ENCODE measurements at regions not wholly inside any gene's neighbourhood (a gene's known extent, or its start where the extent isn't known, plus 50 kb on each side); places are given as distances from the start of the nearest gene placed in this dataset.
"Not testable (repeated sequence)": the region's sequence is repeated elsewhere in the genome, so short reads cannot be mapped to it uniquely, and the experiment has no call there.

DNA sequence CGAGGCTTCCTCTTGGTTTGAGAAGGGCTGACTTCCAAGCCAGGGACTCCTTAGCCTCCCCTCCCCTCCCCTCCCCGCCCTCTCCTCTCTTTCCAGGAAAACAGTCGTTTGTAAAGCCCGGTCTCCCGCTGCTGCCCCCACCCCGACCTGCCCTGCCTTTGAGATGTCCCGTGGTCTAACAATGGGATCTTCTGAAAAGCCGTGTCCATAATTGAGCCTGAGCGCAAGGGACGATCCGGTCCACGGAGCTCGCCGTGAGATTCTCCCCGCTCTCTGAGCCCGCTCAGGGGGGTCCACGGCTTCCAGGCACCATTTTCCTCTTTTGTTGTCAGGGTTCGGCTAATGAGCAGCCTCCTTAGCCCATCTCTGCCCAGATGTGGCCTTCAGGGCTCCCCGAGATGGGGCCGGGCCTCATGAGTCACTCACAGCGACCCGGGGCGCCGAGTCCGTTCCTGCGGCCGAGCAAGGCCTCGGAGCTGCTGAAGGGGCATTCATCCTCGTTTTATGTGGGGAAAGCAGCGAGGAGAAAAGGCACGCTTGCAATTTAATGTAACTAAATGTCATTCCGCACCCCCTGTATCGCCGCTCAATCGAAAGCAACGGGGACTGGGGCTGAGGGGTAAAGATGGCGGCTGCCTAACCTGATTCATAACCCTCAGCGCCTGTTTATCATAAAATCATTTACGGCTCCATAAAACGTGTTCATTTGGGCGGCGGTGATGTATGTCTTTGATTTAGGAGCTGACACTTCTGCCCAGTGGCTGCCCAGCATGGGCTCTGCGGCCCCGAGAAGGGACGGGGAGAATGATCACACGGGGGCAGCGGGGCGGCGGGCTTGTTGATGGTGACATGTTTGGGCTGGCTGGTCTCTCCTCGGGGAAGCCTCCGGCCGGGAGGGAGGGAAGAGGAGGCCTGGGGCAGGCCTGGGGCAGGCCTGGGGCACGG lies 232.6 kb upstream of the C1orf174 start:
- DNase-seq (ENCODE audit: low spot score in 2 of 2) (no peak), FAIRE-seq (no peak)

DNA sequence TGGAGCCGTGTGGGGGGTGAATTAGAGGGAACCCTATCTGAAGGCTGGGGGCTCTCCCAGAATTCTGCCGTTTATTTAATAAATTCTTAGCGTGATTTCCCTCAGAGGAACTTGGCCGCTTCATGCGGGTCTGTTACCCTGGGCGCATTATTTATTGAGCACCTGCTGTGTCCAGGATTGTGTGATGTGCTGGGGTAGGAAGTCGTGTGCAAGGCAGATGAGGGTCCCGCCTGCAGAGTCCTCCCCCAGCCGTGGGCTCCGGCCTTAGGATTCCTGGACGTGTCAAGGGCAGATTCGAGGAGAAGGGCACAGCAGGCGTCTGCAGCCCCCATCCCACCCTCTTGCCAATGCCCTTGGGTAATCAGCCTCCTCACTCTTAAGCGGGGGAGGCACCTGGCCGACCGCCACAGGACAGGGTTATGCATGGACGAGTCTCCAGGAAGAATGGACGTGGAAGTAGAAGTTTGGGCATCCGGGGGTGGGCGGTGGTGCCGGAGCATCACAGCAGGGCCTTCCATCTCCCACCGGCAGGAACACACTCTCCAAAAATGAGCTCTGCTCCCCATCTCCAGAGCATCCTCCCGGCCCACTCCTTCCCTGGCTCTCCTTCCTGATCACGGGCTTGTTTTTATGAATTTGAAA lies 233.3 kb upstream of the C1orf174 start:
- DNase-seq (ENCODE audit: low spot score in 2 of 2) (no peak), FAIRE-seq (no peak)

- no peak for DNase-seq (ENCODE audit: low spot score in 2 of 2)
- no peak for FAIRE-seq
Observed at GRCh38 chr1:4133939-4134321, 233.9 kb upstream of the C1orf174 start.

GRCh38 chr1:4135853-4136252 lies 235.8 kb upstream of the C1orf174 start:
- not testable (repeated sequence) for FAIRE-seq; DNase-seq (ENCODE audit: low spot score in 2 of 2)

GRCh38 chr1:4137621-4138415 lies 237.7 kb upstream of the C1orf174 start:
- FAIRE-seq: no peak
- DNase-seq (ENCODE audit: low spot score in 2 of 2): no peak

- DNase-seq (ENCODE audit: low spot score in 2 of 2): no peak
- no peak for FAIRE-seq
Observed at GRCh38 chr1:4139646-4140045, 239.6 kb upstream of the C1orf174 start.

- no peak for FAIRE-seq
- no peak for DNase-seq (ENCODE audit: low spot score in 2 of 2)
Observed at GRCh38 chr1:4140241-4140640, 240.2 kb upstream of the C1orf174 start.

DNA sequence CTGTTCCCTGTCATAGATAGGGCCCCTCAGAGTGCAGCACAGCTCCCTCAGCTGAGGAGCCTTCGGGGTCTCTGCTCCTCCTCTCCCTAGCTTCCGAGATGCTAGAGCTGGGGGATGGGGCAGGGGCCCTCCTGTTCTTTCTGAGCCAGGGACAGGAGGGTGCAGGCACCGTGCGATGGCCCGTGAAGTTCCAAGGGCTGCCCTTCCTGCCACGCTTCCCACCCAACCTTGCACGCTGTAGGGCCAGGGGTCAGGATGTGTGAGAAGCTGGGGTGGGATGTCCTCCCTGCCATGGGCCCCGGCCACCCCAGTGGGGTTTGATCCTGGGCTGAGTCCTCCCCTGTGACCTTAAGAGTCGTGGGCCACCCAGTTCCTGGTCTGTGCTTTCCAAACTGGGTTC lies 240.7 kb upstream of the C1orf174 start:
- FAIRE-seq: no peak

DNA sequence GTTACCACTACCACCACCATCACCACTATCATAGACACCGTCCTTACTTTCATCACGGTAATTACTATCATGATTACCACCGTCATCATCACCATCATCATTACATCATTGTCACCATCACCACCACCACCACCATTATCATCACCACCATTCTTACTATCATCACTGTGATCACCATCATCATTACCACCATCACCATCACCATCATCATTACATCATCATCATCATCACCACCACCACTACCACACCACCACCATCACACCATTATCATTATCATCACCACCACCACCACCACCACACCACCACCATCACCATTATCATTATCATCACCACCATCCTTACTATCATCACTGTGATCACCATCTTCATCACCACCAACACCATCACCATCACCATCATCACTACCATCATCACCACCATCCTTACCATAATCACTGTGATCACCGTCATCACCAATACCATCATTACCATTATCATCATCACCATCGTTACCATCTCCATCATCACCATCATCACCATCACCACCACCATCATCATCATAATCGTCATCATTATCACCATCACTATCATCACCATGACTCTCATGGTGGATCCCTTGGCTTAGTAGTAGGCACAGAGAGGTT lies 244.4 kb upstream of the C1orf174 start:
- FAIRE-seq: peak; percentile 82

More for the DNA sequence above, 240.7 kb upstream of the C1orf174 start:
- no peak for DNase-seq (ENCODE audit: low spot score in 2 of 2)

DNA sequence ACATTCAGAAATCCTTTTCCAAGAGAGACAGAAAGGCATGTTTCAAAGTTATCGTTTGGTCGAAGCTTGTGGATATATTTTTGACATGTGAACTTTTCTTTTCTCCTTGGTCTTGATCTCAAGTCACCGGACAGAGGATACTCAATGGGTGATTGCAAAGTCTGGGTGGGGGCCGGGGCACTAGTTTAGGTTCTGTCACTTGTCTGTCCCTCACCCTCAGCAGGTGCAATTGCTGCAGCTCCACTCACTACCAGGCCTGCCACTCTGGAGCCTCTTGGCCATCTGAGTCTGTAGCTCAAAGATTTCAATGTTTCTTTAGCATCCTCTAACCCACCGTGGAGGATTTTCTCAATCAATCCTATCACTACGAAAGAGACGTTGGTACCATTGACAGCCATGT lies 246.0 kb upstream of the C1orf174 start:
- no peak for DNase-seq (ENCODE audit: low spot score in 2 of 2)
- FAIRE-seq: no peak

More for the DNA sequence above, 244.4 kb upstream of the C1orf174 start:
- DNase-seq (ENCODE audit: low spot score in 2 of 2): no peak

DNA sequence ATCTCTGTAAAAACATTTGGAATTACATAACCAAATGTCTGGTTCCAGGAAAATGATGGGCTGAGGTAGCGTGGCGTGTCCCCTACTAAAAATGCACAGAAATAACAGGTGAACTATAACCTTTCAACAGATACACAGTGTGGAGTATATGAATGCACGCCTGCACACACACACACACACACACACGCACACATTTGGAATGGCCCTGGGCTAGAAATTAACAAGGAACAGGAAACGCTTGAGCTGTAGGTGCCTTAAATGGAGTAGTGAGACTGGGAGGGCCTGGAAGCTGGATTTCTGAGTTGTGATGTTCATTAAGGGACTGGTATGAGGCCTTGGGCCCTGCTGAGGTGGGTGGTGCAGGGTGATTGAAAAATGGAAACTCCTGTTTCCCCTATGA lies 246.5 kb upstream of the C1orf174 start:
- DNase-seq (ENCODE audit: low spot score in 2 of 2) (no peak), FAIRE-seq (no peak)

GRCh38 chr1:4147509-4147908 lies 247.4 kb upstream of the C1orf174 start:
- DNase-seq (ENCODE audit: low spot score in 2 of 2): no peak
- no peak for FAIRE-seq

GRCh38 chr1:4149281-4149680 lies 249.2 kb upstream of the C1orf174 start:
- no peak for FAIRE-seq
- DNase-seq (ENCODE audit: low spot score in 2 of 2): no peak

- FAIRE-seq (no peak), DNase-seq (ENCODE audit: low spot score in 2 of 2) (no peak)
Observed at GRCh38 chr1:4149831-4150230, 249.8 kb upstream of the C1orf174 start.

GRCh38 chr1:4150262-4150661 lies 250.2 kb upstream of the C1orf174 start:
- DNase-seq (ENCODE audit: low spot score in 2 of 2): no peak
- FAIRE-seq: no peak

GRCh38 chr1:4152266-4152665 lies 252.2 kb upstream of the C1orf174 start:
- FAIRE-seq (no peak), DNase-seq (ENCODE audit: low spot score in 2 of 2) (no peak)

DNA sequence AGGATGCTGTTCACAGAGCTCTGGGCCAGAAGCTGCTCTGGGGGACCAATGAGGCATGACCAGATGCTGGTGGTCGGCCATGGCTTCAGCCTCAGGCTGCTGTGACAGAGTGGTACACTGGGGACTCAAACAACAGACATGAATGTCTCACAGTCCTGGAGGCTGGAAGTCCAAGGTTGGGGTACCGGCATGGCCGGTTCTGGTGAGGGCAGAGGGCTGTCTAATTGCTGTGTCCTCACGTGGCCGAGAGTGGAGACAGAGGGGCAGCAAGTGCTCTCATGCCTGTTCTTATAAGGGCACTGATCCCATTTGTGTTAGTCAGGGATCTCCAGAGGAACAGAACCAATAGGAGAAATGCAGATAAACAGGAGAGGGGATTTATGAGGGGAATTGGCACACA lies 253.5 kb upstream of the C1orf174 start:
- FAIRE-seq: no peak
- no peak for DNase-seq (ENCODE audit: low spot score in 2 of 2)

GRCh38 chr1:4156241-4156973 lies 256.3 kb upstream of the C1orf174 start:
- DNase-seq (ENCODE audit: low spot score in 2 of 2) (no peak), FAIRE-seq (no peak)

- FAIRE-seq (no peak), DNase-seq (ENCODE audit: low spot score in 2 of 2) (no peak)
Observed at GRCh38 chr1:4160181-4160580, 260.1 kb upstream of the C1orf174 start.
